OCI-LY3 (cell line): ENCODE measurements at regions not wholly inside any gene's neighbourhood (a gene's known extent, or its start where the extent isn't known, plus 50 kb on each side); places are given as distances from the start of the nearest gene placed in this dataset.

Source experiments
- EZH2phosphoT487 ChIP-seq: fragments of 200-600 bp; shearing (Covaris generic); IDR thresholded peaks from 2 replicates; pipeline ENCODE4 v1.6.1; 2018; ENCODE audit warnings: antibody characterized with exemption, mixed run types, low read depth
- TF ChIP-seq, protein P1 (sequence below): fragments of 200-600, 300-600 bp; sonication (generic); IDR thresholded peaks from 2 replicates; pipeline ENCODE4 v1.5.1; 2014; ENCODE audit warnings: antibody characterized with exemption, low read length, low read depth

DNA sequence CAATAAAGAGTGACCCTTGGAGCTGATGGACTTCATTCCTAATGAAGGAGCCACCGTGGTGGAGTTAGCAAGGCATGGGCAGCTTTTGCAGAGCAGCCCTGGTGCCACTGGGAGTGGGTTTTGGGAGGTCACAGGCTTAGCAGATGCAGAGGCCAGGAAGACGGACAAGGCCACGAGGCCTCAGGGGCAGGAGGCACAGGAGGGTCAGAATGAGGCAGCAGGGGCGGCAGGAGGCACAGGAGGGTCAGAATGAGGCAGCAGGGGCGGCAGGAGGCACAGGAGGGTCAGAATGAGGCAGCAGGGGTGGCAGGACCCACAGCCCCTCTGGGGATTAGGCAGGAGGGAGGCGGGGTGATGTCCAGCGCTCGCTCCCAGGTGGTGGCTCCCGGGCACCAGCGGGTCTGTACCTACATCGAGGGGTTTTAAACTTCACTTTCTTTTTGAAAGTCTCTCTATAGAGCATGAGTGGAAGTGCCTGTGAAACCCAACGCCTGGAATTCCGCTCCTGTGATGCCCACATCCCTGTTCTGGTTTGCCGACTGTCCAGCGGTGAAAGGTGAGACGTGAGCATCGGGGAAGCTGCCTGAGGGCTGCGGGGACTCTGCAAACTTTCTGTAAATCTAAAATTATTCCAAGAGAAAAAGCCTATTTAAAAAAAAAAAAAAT lies 521.6 kb downstream of the BRD1 start:
- no peak for TF ChIP-seq EZH2phosphoT487
- TF ChIP-seq, protein P1, sequence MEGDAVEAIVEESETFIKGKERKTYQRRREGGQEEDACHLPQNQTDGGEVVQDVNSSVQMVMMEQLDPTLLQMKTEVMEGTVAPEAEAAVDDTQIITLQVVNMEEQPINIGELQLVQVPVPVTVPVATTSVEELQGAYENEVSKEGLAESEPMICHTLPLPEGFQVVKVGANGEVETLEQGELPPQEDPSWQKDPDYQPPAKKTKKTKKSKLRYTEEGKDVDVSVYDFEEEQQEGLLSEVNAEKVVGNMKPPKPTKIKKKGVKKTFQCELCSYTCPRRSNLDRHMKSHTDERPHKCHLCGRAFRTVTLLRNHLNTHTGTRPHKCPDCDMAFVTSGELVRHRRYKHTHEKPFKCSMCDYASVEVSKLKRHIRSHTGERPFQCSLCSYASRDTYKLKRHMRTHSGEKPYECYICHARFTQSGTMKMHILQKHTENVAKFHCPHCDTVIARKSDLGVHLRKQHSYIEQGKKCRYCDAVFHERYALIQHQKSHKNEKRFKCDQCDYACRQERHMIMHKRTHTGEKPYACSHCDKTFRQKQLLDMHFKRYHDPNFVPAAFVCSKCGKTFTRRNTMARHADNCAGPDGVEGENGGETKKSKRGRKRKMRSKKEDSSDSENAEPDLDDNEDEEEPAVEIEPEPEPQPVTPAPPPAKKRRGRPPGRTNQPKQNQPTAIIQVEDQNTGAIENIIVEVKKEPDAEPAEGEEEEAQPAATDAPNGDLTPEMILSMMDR: no peak
